K562 (cell line): ENCODE measurements at regions not wholly inside any gene's neighbourhood (a gene's known extent, or its start where the extent isn't known, plus 50 kb on each side); places are given as distances from the start of the nearest gene placed in this dataset.

Source experiments
- ATAC-seq: fragments of 200-7000 bp; cut with Tn5 transposase; 3 replicates; pipeline ENCODE4 v1.9.1; 2020; ENCODE audit warnings: moderate library complexity
- BruUV-seq: library from RNA; stranded (reverse); fragments of 400-500 nt; replicated peaks from 2 replicates; lab custom pipeline; 2021; lab: Mats Ljungman, UMichigan
- CTCF ChIA-PET: fragments of 300-600 bp; formaldehyde crosslinking; extraction: SDS; loops from one replicate; lab custom pipeline; 2021; ENCODE audit warnings: low intra/inter-chr PET ratio; lab: Yijun Ruan, JAX
- POLR2A ChIA-PET: fragments of 300-600, 350-650 bp; sonication (Branson Sonifier 250); formaldehyde crosslinking; extraction: SDS; loops from one replicate; lab custom pipeline; 2021; ENCODE audit warnings: antibody characterized with exemption, inconsistent platforms; lab: Yijun Ruan, JAX
- DNase-seq, 4 experiments: peaks; one replicate each; pipeline versions ENCODE4 v3.0.0 to v3.0.0-alpha.2; 2011 to 2018; ENCODE audit warnings: low spot score in 3 of 4, mixed read lengths in 3 of 4; ENCODE audit errors: extremely low read depth in 1 of 4
- FAIRE-seq: peaks from 2 replicates; lab custom pipeline; 2011; peaks lifted over from hg19 to GRCh38; lab: Jason Lieb, UNC
- H2AFZ ChIP-seq: 2 replicates; pipeline ENCODE4 v1.6.0; 2011; ENCODE audit warnings: low read depth, low read length, control low read depth, inconsistent platforms
- H3K27ac ChIP-seq: fragments of 200-600 bp; 3 replicates; pipeline ENCODE4 v1.8.0; 2011; ENCODE audit warnings: low read depth, mild to moderate bottlenecking, control low read depth, inconsistent platforms, low read length, moderate library complexity, mixed read lengths; ENCODE audit errors: extremely low read depth
- H3K27me3 ChIP-seq, 2 experiments: fragments of 300-600 bp in 1 of 2; 2 replicates in 1 of 2; 3 replicates in 1 of 2; pipeline versions ENCODE4 v1.6.0 to v1.8.0; 2011; ENCODE audit warnings: inconsistent platforms in 2 of 2, low read length in 2 of 2, mild to moderate bottlenecking in 1 of 2, mixed read lengths in 1 of 2, moderate library complexity in 1 of 2; ENCODE audit not compliant: control insufficient read depth in 2 of 2, insufficient read depth in 2 of 2
- H3K36me3 ChIP-seq: fragments of 300-600 bp; 3 replicates; pipeline ENCODE4 v1.8.0; 2011; ENCODE audit warnings: mild to moderate bottlenecking, low read length, inconsistent platforms; ENCODE audit not compliant: control insufficient read depth, insufficient read depth
- H3K4me1 ChIP-seq, 2 experiments: fragments of 200-600 bp in 1 of 2; replicated peaks in 1 of 2; 2 replicates in 1 of 2; 3 replicates in 1 of 2; pipeline versions ENCODE4 v1.5.1 to v1.8.0; 2011; ENCODE audit warnings: inconsistent platforms in 2 of 2, low read length in 2 of 2, mild to moderate bottlenecking in 1 of 2, mixed read lengths in 1 of 2, moderate library complexity in 1 of 2; ENCODE audit not compliant: control insufficient read depth in 2 of 2, insufficient read depth in 2 of 2
- H3K4me2 ChIP-seq: 2 replicates; pipeline ENCODE4 v1.6.1; 2011; ENCODE audit warnings: low read length, control low read depth, inconsistent platforms, mixed read lengths; ENCODE audit not compliant: insufficient read depth
- H3K4me3 ChIP-seq: fragments of 200-600 bp; sonication (generic), shearing (Covaris generic); 2 replicates; pipeline ENCODE4 v1.5.1; 2016; ENCODE audit warnings: control low read depth, inconsistent platforms
- H3K79me2 ChIP-seq: fragments of 200-600 bp; 3 replicates; pipeline ENCODE4 v1.8.0; 2011; ENCODE audit warnings: low read length, inconsistent platforms; ENCODE audit not compliant: control insufficient read depth, insufficient read depth
- H3K9ac ChIP-seq, 2 experiments: 2 replicates each; pipeline versions ENCODE4 v1.6.0 to v1.6.1; 2011; ENCODE audit warnings: low read depth in 2 of 2, low read length in 2 of 2, control low read depth in 1 of 2, inconsistent platforms in 1 of 2, mild to moderate bottlenecking in 1 of 2, mixed read lengths in 1 of 2; ENCODE audit not compliant: insufficient read depth in 1 of 2
- H3K9me1 ChIP-seq: one replicate; pipeline ENCODE4 v1.6.0; 2011; ENCODE audit warnings: inconsistent platforms, mild to moderate bottlenecking, low read length, moderate library complexity; ENCODE audit not compliant: control insufficient read depth, insufficient read depth
- H3K9me3 ChIP-seq: replicated peaks from 2 replicates; pipeline ENCODE4 v1.5.1; 2011; ENCODE audit warnings: low read depth, low read length, inconsistent platforms; ENCODE audit not compliant: control insufficient read depth, insufficient read depth
- H4K20me1 ChIP-seq: replicated peaks from 2 replicates; pipeline ENCODE4 v1.6.1; 2011; ENCODE audit warnings: low read length, inconsistent platforms, mixed read lengths; ENCODE audit not compliant: control insufficient read depth, insufficient read depth
- PHF20 ChIP-seq: fragments of 450-650 bp; IDR thresholded peaks from 2 replicates; pipeline ENCODE4 v1.6.1; 2018; ENCODE audit not compliant: partially characterized antibody
- ZNF12 ChIP-seq: sonication (generic); formaldehyde crosslinking; IDR thresholded peaks from 2 replicates; pipeline ENCODE4 v1.4.0; 2020; ENCODE audit warnings: mild to moderate bottlenecking, missing genetic modification reagents
- whole genome bisulfite sequencing: fragments of 100-300 bp; shearing (Covaris generic); methylation state at CpG from one replicate; pipeline ENCODE4 v1.1.6; 2016; ENCODE audit warnings: low coverage, mixed read lengths; ENCODE audit not compliant: insufficient coverage; ENCODE audit errors: missing lambda C conversion rate; 5-methylcytosine and 5-hydroxymethylcytosine counted together
- in situ Hi-C: fragments of 300-500 bp; cut with MboI; formaldehyde crosslinking; loops from 4 replicates; pipeline ENCODE4 v1.15.0; 2018; ENCODE audit warnings: inconsistent platforms, mixed read lengths
- intact Hi-C: fragments of 100-400 bp; cut with micrococcal nuclease; formaldehyde crosslinking; loops from 2 replicates; pipeline ENCODE4 v1.14.2; 2022
- TF ChIP-seq, protein P1 (sequence below): fragments of 250-450 bp; sonication (Bioruptor Pico); IDR thresholded peaks from 2 replicates; pipeline ENCODE4 v1.4.0; 2020; ENCODE audit warnings: borderline replicate concordance

DNA sequence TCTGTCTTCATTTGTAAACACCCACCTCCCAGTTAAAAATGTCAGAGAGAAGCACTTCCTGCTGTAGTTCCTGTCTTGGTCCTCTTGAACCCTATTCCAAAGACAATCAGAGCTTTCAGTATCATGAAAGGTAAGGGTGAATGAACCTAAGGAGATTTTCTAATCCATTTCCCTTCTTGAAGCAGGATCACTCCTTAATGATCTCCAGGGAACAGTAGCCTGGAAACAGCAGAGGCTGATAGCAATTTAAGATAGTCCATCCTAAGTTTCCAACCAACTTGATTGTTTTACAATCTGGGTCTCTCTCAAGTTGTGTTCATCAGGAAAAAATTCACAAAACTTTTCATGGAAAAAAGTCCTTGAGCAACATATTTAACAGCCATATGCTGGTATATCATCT is 273.6 kb downstream of the NEBL start (continued):
- TF ChIP-seq, protein P1, sequence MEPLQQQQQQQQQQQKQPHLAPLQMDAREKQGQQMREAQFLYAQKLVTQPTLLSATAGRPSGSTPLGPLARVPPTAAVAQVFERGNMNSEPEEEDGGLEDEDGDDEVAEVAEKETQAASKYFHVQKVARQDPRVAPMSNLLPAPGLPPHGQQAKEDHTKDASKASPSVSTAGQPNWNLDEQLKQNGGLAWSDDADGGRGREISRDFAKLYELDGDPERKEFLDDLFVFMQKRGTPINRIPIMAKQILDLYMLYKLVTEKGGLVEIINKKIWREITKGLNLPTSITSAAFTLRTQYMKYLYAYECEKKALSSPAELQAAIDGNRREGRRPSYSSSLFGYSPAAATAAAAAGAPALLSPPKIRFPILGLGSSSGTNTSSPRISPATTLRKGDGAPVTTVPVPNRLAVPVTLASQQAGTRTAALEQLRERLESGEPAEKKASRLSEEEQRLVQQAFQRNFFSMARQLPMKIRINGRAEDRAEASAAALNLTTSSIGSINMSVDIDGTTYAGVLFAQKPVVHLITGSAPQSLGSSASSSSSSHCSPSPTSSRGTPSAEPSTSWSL (CRISPR knock-in tag), result no peak

GRCh38 chr10:20622531-20623211 is 274.4 kb downstream of the NEBL start:
- no TSS peak for BruUV-seq
- FAIRE-seq (no peak), ATAC-seq (no peak), DNase-seq (no peak)
- in situ Hi-C loops (no loop called here), intact Hi-C loops (no loop called here)
- H3K4me1 ChIP-seq, result no peaks in the 10 kb centered on the region
- H3K27me3 ChIP-seq, result no peaks in the 10 kb centered on the region
- H3K27ac ChIP-seq, result no peak overlapping the region
- no peaks in the 10 kb centered on the region for H3K79me2 ChIP-seq
- ChIA-PET POLR2A (no interaction called here), CTCF (no interaction called here)
- no peak for TF ChIP-seq PHF20
- TF ChIP-seq ZNF12, result no peak
- WGBS, result 0% methylated on average over 6 of the region's 6 CpGs
- no peaks in the 10 kb centered on the region for H3K9me1 ChIP-seq
- no peaks in the 10 kb centered on the region for H4K20me1 ChIP-seq
- no peaks in the 10 kb centered on the region for H3K36me3 ChIP-seq
- H3K4me3 ChIP-seq, result no peak overlapping the region
- no peak overlapping the region for H3K9ac ChIP-seq
- no peak overlapping the region for H2AFZ ChIP-seq
- no peak overlapping the region for H3K4me2 ChIP-seq
- no peaks in the 10 kb centered on the region for H3K9me3 ChIP-seq
